Tibial artery (tissue), 4 donors: ENCODE measurements at regions not wholly inside any gene's neighbourhood (a gene's known extent, or its start where the extent isn't known, plus 50 kb on each side); places are given as distances from the start of the nearest gene placed in this dataset.

Experiments used
- DNase-seq, 2 donors: peaks; one replicate each; pipeline ENCODE4 v3.0.0-alpha.2; 2019
- H3K27ac ChIP-seq, 2 donors: fragments of 200-600 bp; sonication (generic) in 1 of 2; 1 replicate in 1 of 2; 2 replicates in 1 of 2; pipeline ENCODE4 v1.5.1; 2018 to 2019; ENCODE audit warnings: mild to moderate bottlenecking in 1 of 2
- H3K27me3 ChIP-seq, 2 donors: fragments of 200-600 bp; sonication (generic) in 1 of 2; one replicate each; pipeline versions ENCODE4 v1.5.1 to v1.6.0; 2016 to 2019
- H3K36me3 ChIP-seq, 3 donors: fragments of 200-600 bp; sonication (generic) in 2 of 3; one replicate each; pipeline ENCODE4 v1.5.1; 2016 to 2019; ENCODE audit warnings: mild to moderate bottlenecking in 2 of 3
- H3K4me1 ChIP-seq, 4 donors: fragments of 200-600 bp; sonication (generic) in 2 of 4; 1 replicate in 3 of 4; 2 replicates in 1 of 4; pipeline ENCODE4 v1.5.1; 2016 to 2019
- H3K4me3 ChIP-seq, 2 donors: fragments of 200-600 bp; sonication (generic) in 1 of 2; 1 replicate in 1 of 2; 2 replicates in 1 of 2; pipeline ENCODE4 v1.5.1; 2018 to 2019; ENCODE audit warnings: mild to moderate bottlenecking in 2 of 2
- H3K9me3 ChIP-seq, 3 donors: fragments of 200-600 bp; sonication (generic) in 1 of 3; one replicate each; pipeline ENCODE4 v1.5.1; 2016 to 2019
- CTCF ChIP-seq, 2 experiments: fragments of 200-600 bp in 1 of 2; fragments of 450-650 bp in 1 of 2; IDR thresholded peaks; one replicate each; pipeline ENCODE4 v1.5.1; 2017 to 2019; ENCODE audit warnings: antibody characterized with exemption in 2 of 2, mild to moderate bottlenecking in 1 of 2, moderate library complexity in 1 of 2
- intact Hi-C: fragments of 100-400 bp; cut with DNase I; formaldehyde crosslinking; loops from one replicate; pipeline ENCODE4 v1.15.0; 2023; ENCODE audit warnings: low total_unique reads

- Histone ChIP-seq H3K9me3 (no peaks in the 10 kb centered on the region), H3K27ac (no peak overlapping the region), H3K36me3 (no peaks in the 10 kb centered on the region), H3K4me3 (no peak overlapping the region), H3K4me1 (peaks cover 0 to 13% (median 0%) of the 10 kb centered on the region in 4 donors), H3K27me3 (no peaks in the 10 kb centered on the region)
- intact Hi-C loops, result no loop called here
- TF ChIP-seq CTCF (IDR thresholded peaks at IDR 0.05), result peak; percentile 11 to 33
- DNase-seq, result no peak
These were observed 407.7 kb downstream of the SH2D4B start for GRCh38 chr10:80945264-80945880.

GRCh38 chr10:80946073-80946472, 408.4 kb downstream of the SH2D4B start:
- H3K36me3 ChIP-seq, result no peaks in the 10 kb centered on the region
- no peak for TF ChIP-seq CTCF (IDR thresholded peaks at IDR 0.05)

GRCh38 chr10:80946957-80947726, 409.4 kb downstream of the SH2D4B start:
- intact Hi-C loops, result no loop called here
- no peak for DNase-seq
- Histone ChIP-seq H3K4me1 (peaks cover 0 to 13% (median 0%) of the 10 kb centered on the region in 4 donors), H3K36me3 (no peaks in the 10 kb centered on the region), H3K27ac (no peak overlapping the region), H3K9me3 (no peaks in the 10 kb centered on the region), H3K4me3 (no peak overlapping the region), H3K27me3 (no peaks in the 10 kb centered on the region)
- no peak for TF ChIP-seq CTCF (IDR thresholded peaks at IDR 0.05)

More at GRCh38 chr10:80946073-80946472, 408.4 kb downstream of the SH2D4B start:
- intact Hi-C loops, result no loop called here
- Histone ChIP-seq H3K27ac (no peak overlapping the region), H3K4me3 (no peak overlapping the region), H3K4me1 (peaks cover 0 to 13% (median 0%) of the 10 kb centered on the region in 4 donors), H3K9me3 (no peaks in the 10 kb centered on the region), H3K27me3 (no peaks in the 10 kb centered on the region)
- DNase-seq, result no peak

- DNase-seq, result no peak
- H3K4me1 ChIP-seq, result peaks cover 0 to 13% (median 0%) of the 10 kb centered on the region in 4 donors
- no peak overlapping the region for H3K4me3 ChIP-seq
- no peaks in the 10 kb centered on the region for H3K36me3 ChIP-seq
- no peak overlapping the region for H3K27ac ChIP-seq
- intact Hi-C loops, result no loop called here
- no peaks in the 10 kb centered on the region for H3K27me3 ChIP-seq
- no peaks in the 10 kb centered on the region for H3K9me3 ChIP-seq
- TF ChIP-seq CTCF (IDR thresholded peaks at IDR 0.05), result no peak
These were observed 412.1 kb downstream of the SH2D4B start for GRCh38 chr10:80949785-80950184.

GRCh38 chr10:80952436-80952835, 414.7 kb downstream of the SH2D4B start:
- no peak overlapping the region for H3K4me3 ChIP-seq
- no peak overlapping the region for H3K27ac ChIP-seq
- no peaks in the 10 kb centered on the region for H3K9me3 ChIP-seq
- no peak for DNase-seq
- no peaks in the 10 kb centered on the region for H3K4me1 ChIP-seq
- no peak for TF ChIP-seq CTCF (IDR thresholded peaks at IDR 0.05)
- H3K36me3 ChIP-seq, result no peaks in the 10 kb centered on the region
- intact Hi-C loops, result no loop called here
- H3K27me3 ChIP-seq, result no peaks in the 10 kb centered on the region
